ENCODE measurements at regions not wholly inside any gene's neighbourhood (a gene's known extent, or its start where the extent isn't known, plus 50 kb on each side); places are given as distances from the start of the nearest gene placed in this dataset.
A peak's percentile ranks its signal among the peaks of the same experiment; 100 is the strongest.

DNA sequence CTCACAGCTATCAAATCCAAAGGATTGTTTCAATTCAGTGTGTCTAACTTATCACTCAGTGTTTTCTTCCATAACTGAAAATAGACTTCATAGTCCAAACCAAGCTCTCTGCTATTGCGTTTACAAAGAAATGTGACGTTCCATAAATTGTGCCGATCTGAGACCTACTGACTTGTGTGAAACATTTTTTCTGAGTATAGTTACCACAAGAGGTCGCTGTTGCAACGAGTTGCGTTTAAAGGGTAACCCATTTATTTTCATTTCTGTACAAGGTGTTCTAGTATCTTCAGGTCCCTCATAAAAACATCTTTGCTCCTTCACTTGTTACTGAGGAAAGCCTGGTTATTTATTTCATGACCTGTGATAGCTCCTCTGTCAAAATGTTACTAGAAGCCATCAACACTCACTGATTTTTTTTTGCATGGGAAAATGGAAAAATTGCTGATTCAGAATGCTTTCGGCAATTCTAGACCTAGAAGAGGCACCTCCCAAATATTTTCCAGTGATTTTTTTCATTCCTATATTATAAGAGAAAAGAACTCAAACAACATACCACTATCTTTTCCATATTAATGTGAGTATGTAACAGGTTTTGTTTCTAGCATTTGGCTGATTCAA, 60.9 kb upstream of the OR4E1 start:
- H3K4me3 ChIP-seq (replicated peaks in 1 of 2; ENCODE audit: low read depth in 1 of 2, low read length in 2 of 2): no peak overlapping the region

More for the DNA sequence above, 60.9 kb upstream of the OR4E1 start:
- RAD21 ChIA-PET (ENCODE audit: low non-redundant PET in 1 of 2, low total read pairs in 2 of 2, uncharacterized antibody in 2 of 2, unreplicated experiment in 2 of 2): no interaction called here
- DNase-seq (ENCODE audit: low read depth, low spot score): peak; percentile 54
- POLR2A ChIA-PET: no interaction called here
- Histone ChIP-seq H3K36me3 (ENCODE audit: control insufficient read depth in 1 of 2, insufficient read depth in 2 of 2, low read length in 2 of 2) (no peaks in the 10 kb centered on the region), H3K9ac (ENCODE audit: low read length) (no peak overlapping the region), H3K9me3 (ENCODE audit: control insufficient read depth in 1 of 2, insufficient read depth in 1 of 2, low read depth in 1 of 2, low read length in 2 of 2) (no peaks in the 10 kb centered on the region), H4K20me1 (ENCODE audit: insufficient read depth) (no peaks in the 10 kb centered on the region), H3K4me1 (ENCODE audit: control insufficient read depth in 1 of 2, insufficient read depth in 2 of 2, low read length in 2 of 2) (no peaks in the 10 kb centered on the region), H3K79me2 (ENCODE audit: insufficient read depth, low read length) (no peaks in the 10 kb centered on the region), H3K27me3 (ENCODE audit: insufficient read depth, low read length) (peaks cover 46% of the 10 kb centered on the region), H3K4me2 (ENCODE audit: low read length) (no peak overlapping the region; the same call in 1 of the 2 replicates), H3K27ac (ENCODE audit: low read depth, low read length) (no peak overlapping the region), H3K9me2 (ENCODE audit: insufficient read depth) (no peaks in the 10 kb centered on the region), H2AFZ (ENCODE audit: low read depth, low read length, poor library complexity, severe bottlenecking) (no peak overlapping the region)
- no TSS peak for BruUV-seq (replicated peaks)
- CTCF ChIA-PET: interaction anchor here (0.7 to 3.2 kb wide), 7 partner anchors 8 to 117 kb away, joined by 3 to 22 read pairs (median 4); no protein-coding TSS in a partner anchor
- no peak for TF ChIP-seq POLR2A (IDR thresholded peaks at IDR 0.05; ENCODE audit: borderline replicate concordance, extremely low read depth, insufficient read depth, insufficient read length)
- no peak for TF ChIP-seq EZH2phosphoT487 (IDR thresholded peaks at IDR 0.05; ENCODE audit: borderline replicate concordance)
- TF ChIP-seq, protein P1, sequence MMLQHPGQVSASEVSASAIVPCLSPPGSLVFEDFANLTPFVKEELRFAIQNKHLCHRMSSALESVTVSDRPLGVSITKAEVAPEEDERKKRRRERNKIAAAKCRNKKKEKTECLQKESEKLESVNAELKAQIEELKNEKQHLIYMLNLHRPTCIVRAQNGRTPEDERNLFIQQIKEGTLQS (IDR thresholded peaks at IDR 0.05): no peak
- TF ChIP-seq, protein P2, sequence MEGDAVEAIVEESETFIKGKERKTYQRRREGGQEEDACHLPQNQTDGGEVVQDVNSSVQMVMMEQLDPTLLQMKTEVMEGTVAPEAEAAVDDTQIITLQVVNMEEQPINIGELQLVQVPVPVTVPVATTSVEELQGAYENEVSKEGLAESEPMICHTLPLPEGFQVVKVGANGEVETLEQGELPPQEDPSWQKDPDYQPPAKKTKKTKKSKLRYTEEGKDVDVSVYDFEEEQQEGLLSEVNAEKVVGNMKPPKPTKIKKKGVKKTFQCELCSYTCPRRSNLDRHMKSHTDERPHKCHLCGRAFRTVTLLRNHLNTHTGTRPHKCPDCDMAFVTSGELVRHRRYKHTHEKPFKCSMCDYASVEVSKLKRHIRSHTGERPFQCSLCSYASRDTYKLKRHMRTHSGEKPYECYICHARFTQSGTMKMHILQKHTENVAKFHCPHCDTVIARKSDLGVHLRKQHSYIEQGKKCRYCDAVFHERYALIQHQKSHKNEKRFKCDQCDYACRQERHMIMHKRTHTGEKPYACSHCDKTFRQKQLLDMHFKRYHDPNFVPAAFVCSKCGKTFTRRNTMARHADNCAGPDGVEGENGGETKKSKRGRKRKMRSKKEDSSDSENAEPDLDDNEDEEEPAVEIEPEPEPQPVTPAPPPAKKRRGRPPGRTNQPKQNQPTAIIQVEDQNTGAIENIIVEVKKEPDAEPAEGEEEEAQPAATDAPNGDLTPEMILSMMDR (IDR thresholded peaks at IDR 0.05 in 2 of 3, conservative IDR thresholded peaks at IDR 0.05 in 1 of 3; ENCODE audit: borderline replicate concordance in 1 of 3, insufficient read depth in 1 of 3, low read depth in 2 of 3, low read length in 2 of 3): peak in 2 of 3 experiments; percentile 61 to 86; a peak in 4 of 6 replicates
- peak; percentile 32; the same call in 1 of the 2 replicates for TF ChIP-seq RAD21 (IDR thresholded peaks at IDR 0.05; ENCODE audit: low read depth)
- TF ChIP-seq, protein P3, sequence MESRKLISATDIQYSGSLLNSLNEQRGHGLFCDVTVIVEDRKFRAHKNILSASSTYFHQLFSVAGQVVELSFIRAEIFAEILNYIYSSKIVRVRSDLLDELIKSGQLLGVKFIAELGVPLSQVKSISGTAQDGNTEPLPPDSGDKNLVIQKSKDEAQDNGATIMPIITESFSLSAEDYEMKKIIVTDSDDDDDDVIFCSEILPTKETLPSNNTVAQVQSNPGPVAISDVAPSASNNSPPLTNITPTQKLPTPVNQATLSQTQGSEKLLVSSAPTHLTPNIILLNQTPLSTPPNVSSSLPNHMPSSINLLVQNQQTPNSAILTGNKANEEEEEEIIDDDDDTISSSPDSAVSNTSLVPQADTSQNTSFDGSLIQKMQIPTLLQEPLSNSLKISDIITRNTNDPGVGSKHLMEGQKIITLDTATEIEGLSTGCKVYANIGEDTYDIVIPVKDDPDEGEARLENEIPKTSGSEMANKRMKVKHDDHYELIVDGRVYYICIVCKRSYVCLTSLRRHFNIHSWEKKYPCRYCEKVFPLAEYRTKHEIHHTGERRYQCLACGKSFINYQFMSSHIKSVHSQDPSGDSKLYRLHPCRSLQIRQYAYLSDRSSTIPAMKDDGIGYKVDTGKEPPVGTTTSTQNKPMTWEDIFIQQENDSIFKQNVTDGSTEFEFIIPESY (IDR thresholded peaks at IDR 0.05; ENCODE audit: extremely low read depth, insufficient replicate concordance, low read length): no peak
- TF ChIP-seq FOSL1 (IDR thresholded peaks at IDR 0.05; ENCODE audit: low read depth): no peak
- TF ChIP-seq ZFX (IDR thresholded peaks at IDR 0.05): no peak
- TF ChIP-seq, protein P4, sequence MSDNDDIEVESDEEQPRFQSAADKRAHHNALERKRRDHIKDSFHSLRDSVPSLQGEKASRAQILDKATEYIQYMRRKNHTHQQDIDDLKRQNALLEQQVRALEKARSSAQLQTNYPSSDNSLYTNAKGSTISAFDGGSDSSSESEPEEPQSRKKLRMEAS (IDR thresholded peaks at IDR 0.05): no peak
- no peak for TF ChIP-seq TCF7L2 (IDR thresholded peaks at IDR 0.05; ENCODE audit: borderline replicate concordance, extremely low read depth, insufficient read depth, insufficient read length)
- TF ChIP-seq EZH2 (IDR thresholded peaks at IDR 0.05): no peak
- TF ChIP-seq SIN3A (IDR thresholded peaks at IDR 0.05; ENCODE audit: low read depth): no peak
- TF ChIP-seq, protein P5, sequence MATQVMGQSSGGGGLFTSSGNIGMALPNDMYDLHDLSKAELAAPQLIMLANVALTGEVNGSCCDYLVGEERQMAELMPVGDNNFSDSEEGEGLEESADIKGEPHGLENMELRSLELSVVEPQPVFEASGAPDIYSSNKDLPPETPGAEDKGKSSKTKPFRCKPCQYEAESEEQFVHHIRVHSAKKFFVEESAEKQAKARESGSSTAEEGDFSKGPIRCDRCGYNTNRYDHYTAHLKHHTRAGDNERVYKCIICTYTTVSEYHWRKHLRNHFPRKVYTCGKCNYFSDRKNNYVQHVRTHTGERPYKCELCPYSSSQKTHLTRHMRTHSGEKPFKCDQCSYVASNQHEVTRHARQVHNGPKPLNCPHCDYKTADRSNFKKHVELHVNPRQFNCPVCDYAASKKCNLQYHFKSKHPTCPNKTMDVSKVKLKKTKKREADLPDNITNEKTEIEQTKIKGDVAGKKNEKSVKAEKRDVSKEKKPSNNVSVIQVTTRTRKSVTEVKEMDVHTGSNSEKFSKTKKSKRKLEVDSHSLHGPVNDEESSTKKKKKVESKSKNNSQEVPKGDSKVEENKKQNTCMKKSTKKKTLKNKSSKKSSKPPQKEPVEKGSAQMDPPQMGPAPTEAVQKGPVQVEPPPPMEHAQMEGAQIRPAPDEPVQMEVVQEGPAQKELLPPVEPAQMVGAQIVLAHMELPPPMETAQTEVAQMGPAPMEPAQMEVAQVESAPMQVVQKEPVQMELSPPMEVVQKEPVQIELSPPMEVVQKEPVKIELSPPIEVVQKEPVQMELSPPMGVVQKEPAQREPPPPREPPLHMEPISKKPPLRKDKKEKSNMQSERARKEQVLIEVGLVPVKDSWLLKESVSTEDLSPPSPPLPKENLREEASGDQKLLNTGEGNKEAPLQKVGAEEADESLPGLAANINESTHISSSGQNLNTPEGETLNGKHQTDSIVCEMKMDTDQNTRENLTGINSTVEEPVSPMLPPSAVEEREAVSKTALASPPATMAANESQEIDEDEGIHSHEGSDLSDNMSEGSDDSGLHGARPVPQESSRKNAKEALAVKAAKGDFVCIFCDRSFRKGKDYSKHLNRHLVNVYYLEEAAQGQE (IDR thresholded peaks at IDR 0.05; ENCODE audit: low read depth): no peak
- peak; percentile 70 for ATAC-seq
- intact Hi-C loops (cut with micrococcal nuclease): loop anchor here (1.0 kb wide), 1 partner anchor 34 kb away; no protein-coding TSS in a partner anchor
